Vagina (tissue), 2 donors: ENCODE measurements at regions not wholly inside any gene's neighbourhood (a gene's known extent, or its start where the extent isn't known, plus 50 kb on each side); places are given as distances from the start of the nearest gene placed in this dataset.

Source experiments
- DNase-seq, 2 donors: peaks; one replicate each; pipeline ENCODE4 v3.0.0-alpha.2; 2017; ENCODE audit errors: extremely low spot score in 2 of 2
- H3K27ac ChIP-seq: fragments of 200-600 bp; sonication (generic); one replicate; pipeline ENCODE4 v1.5.1; 2019
- H3K27me3 ChIP-seq: fragments of 200-600 bp; sonication (generic); one replicate; pipeline ENCODE4 v1.5.1; 2019
- H3K36me3 ChIP-seq, 2 donors: fragments of 200-600 bp; sonication (generic); one replicate each; pipeline ENCODE4 v1.5.1; 2017 to 2019
- H3K4me1 ChIP-seq: fragments of 200-600 bp; sonication (generic); one replicate; pipeline ENCODE4 v1.5.1; 2019
- H3K4me3 ChIP-seq, 2 donors: fragments of 200-600 bp; sonication (generic); 1 replicate in 1 of 2; 2 replicates in 1 of 2; pipeline ENCODE4 v1.5.1; 2016 to 2019
- H3K9me3 ChIP-seq: fragments of 200-600 bp; sonication (generic); one replicate; pipeline ENCODE4 v1.5.1; 2019
- POLR2A ChIP-seq, 2 donors: fragments of 450-650 bp; IDR thresholded peaks; one replicate each; pipeline ENCODE4 v1.6.1; 2017; ENCODE audit warnings: antibody characterized with exemption in 2 of 2, mild to moderate bottlenecking in 2 of 2, moderate library complexity in 2 of 2
- POLR2AphosphoS5 ChIP-seq, 2 donors: sonication (generic); formaldehyde crosslinking; IDR thresholded peaks; one replicate each; pipeline ENCODE4 v1.9.0; 2017; ENCODE audit warnings: antibody characterized with exemption in 2 of 2, mild to moderate bottlenecking in 2 of 2, low read depth in 1 of 2; ENCODE audit not compliant: insufficient read depth in 1 of 2
- intact Hi-C: fragments of 100-400 bp; cut with DNase I; formaldehyde crosslinking; loops from one replicate; pipeline ENCODE4 v1.15.1; 2023
- TF ChIP-seq, protein P1 (sequence below), 3 experiments: fragments of 450-650 bp in 2 of 3; fragments of 200-600 bp in 1 of 3; sonication (generic) in 1 of 3; IDR thresholded peaks; one replicate each; pipeline ENCODE4 v1.5.1; 2017 to 2019; ENCODE audit warnings: antibody characterized with exemption in 3 of 3, mild to moderate bottlenecking in 2 of 3, moderate library complexity in 2 of 3

DNA sequence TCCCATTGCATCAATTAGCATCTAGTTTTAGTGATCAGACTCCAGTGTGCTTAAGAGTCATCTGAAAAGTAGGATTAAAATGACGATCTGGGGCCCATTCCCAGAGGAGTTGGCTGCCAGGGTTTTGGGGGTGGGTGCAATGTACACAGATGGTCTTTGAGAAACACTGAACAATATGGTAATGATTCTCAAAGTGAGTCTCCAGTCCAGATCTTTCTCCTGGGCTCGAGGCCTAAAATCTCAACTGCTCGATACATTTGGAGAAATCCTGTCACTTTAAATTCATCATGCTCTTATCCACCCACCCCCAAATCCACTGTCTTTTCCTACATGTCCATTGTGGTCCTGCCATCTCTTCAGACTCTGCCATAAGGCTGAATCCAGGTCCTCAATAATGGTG, 80.7 kb upstream of the MYLIP start:
- H3K4me3 ChIP-seq, result no peak overlapping the region
- H3K9me3 ChIP-seq, result no peaks in the 10 kb centered on the region
- no peaks in the 10 kb centered on the region for H3K27me3 ChIP-seq
- H3K4me1 ChIP-seq, result no peaks in the 10 kb centered on the region
- no peak for DNase-seq
- H3K36me3 ChIP-seq, result no peaks in the 10 kb centered on the region
- no peak overlapping the region for H3K27ac ChIP-seq
- intact Hi-C loops, result no loop called here
- TF ChIP-seq POLR2AphosphoS5 (IDR thresholded peaks at IDR 0.05; ENCODE audit: insufficient read depth in 1 of 2, low read depth in 1 of 2) (no peak), POLR2A (IDR thresholded peaks at IDR 0.05) (no peak)
- TF ChIP-seq, protein P1, sequence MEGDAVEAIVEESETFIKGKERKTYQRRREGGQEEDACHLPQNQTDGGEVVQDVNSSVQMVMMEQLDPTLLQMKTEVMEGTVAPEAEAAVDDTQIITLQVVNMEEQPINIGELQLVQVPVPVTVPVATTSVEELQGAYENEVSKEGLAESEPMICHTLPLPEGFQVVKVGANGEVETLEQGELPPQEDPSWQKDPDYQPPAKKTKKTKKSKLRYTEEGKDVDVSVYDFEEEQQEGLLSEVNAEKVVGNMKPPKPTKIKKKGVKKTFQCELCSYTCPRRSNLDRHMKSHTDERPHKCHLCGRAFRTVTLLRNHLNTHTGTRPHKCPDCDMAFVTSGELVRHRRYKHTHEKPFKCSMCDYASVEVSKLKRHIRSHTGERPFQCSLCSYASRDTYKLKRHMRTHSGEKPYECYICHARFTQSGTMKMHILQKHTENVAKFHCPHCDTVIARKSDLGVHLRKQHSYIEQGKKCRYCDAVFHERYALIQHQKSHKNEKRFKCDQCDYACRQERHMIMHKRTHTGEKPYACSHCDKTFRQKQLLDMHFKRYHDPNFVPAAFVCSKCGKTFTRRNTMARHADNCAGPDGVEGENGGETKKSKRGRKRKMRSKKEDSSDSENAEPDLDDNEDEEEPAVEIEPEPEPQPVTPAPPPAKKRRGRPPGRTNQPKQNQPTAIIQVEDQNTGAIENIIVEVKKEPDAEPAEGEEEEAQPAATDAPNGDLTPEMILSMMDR (IDR thresholded peaks at IDR 0.05), result no peak

GRCh38 chr6:16047435-16047990, 81.4 kb upstream of the MYLIP start:
- Histone ChIP-seq H3K9me3 (no peaks in the 10 kb centered on the region), H3K4me3 (no peak overlapping the region), H3K36me3 (no peaks in the 10 kb centered on the region), H3K27me3 (no peaks in the 10 kb centered on the region), H3K27ac (no peak overlapping the region), H3K4me1 (no peaks in the 10 kb centered on the region)
- TF ChIP-seq, protein P1 (IDR thresholded peaks at IDR 0.05), result no peak
- TF ChIP-seq POLR2AphosphoS5 (IDR thresholded peaks at IDR 0.05; ENCODE audit: insufficient read depth in 1 of 2, low read depth in 1 of 2) (no peak), POLR2A (IDR thresholded peaks at IDR 0.05) (no peak)
- intact Hi-C loops, result no loop called here
- no peak for DNase-seq

GRCh38 chr6:16045238-16045637, 83.6 kb upstream of the MYLIP start:
- no peaks in the 10 kb centered on the region for H3K4me1 ChIP-seq
- H3K36me3 ChIP-seq, result no peaks in the 10 kb centered on the region
- H3K9me3 ChIP-seq, result no peaks in the 10 kb centered on the region
- intact Hi-C loops, result no loop called here
- no peak for DNase-seq
- no peaks in the 10 kb centered on the region for H3K27me3 ChIP-seq
- H3K27ac ChIP-seq, result no peak overlapping the region
- H3K4me3 ChIP-seq, result no peak overlapping the region
- TF ChIP-seq POLR2AphosphoS5 (IDR thresholded peaks at IDR 0.05; ENCODE audit: insufficient read depth in 1 of 2, low read depth in 1 of 2) (peak in 1 of 2 donors; percentile 33), POLR2A (IDR thresholded peaks at IDR 0.05) (no peak)

DNA sequence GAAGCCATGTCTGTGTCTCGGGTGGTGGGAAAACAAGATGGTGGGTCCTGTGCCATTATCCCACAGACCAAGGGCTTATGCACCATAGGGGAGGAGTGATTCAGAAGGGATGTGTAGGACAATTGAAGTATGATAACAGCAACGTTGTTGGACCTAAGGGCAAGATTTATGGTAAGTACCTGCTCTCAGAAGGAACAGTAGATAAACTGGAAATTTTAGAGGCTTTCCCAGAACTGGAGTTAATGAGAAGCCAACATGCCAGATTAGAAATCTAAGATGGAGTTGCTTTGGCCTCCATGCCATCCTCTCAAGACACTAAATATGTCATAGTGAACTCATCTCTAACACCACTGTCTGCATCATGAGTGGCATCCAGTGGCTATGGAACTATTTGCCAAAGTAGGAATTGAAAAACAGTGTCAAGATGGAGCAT, 84.7 kb upstream of the MYLIP start:
- Histone ChIP-seq H3K4me1 (no peaks in the 10 kb centered on the region), H3K27ac (no peak overlapping the region), H3K9me3 (no peaks in the 10 kb centered on the region), H3K4me3 (no peak overlapping the region), H3K27me3 (no peaks in the 10 kb centered on the region), H3K36me3 (no peaks in the 10 kb centered on the region)
- TF ChIP-seq, protein P1 (IDR thresholded peaks at IDR 0.05), result no peak
- TF ChIP-seq POLR2A (IDR thresholded peaks at IDR 0.05) (no peak), POLR2AphosphoS5 (IDR thresholded peaks at IDR 0.05; ENCODE audit: insufficient read depth in 1 of 2, low read depth in 1 of 2) (no peak)
- DNase-seq, result no peak
- intact Hi-C loops, result no loop called here

DNA sequence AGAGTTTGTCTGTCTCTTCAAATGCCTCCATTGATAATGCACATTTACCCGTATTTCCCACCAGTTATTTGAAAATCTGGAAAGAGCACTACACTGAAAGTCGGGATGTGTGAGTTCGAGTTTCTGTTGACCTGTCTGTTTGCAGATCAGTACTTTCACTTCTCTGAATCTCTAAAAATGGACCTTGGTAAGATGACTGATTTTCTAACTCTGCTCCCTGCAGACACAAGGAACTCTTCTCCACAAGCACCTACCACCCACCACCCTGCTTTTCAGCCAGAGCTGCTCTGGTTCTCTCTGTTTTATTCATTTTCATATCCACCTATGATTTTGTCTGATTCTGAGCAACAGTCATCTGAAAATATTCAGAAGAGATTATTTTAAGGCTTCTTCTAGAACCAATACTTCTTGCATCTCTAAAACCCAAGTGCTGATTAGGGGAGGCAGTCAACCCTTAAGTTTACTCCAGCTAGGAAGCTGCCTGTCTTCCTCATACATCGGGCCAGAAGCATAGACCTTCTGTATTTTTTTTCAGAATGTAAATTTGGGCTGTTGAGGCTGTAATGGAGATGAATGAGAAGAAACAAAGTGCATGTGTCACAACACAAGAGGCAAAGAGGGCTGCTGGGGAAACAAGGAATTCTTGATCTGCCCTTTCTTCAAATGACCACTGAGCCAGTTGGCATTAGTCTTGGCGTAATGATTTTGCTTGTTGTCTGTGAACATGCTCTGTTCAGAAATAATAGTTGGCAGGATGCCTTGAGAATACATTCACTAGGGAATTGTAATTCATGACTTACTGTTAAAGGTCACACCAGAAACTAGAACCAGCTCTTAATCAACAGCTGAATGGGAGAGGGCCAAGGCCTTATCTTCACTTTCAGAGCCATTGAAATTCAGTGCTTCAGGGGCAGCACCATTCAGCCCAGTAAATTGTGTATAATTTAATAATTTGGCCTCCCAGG, 85.4 kb upstream of the MYLIP start:
- Histone ChIP-seq H3K9me3 (no peaks in the 10 kb centered on the region), H3K27ac (no peak overlapping the region), H3K4me1 (no peaks in the 10 kb centered on the region), H3K4me3 (no peak overlapping the region), H3K27me3 (no peaks in the 10 kb centered on the region), H3K36me3 (no peaks in the 10 kb centered on the region)
- TF ChIP-seq, protein P1 (IDR thresholded peaks at IDR 0.05), result no peak
- TF ChIP-seq POLR2A (IDR thresholded peaks at IDR 0.05) (no peak), POLR2AphosphoS5 (IDR thresholded peaks at IDR 0.05; ENCODE audit: insufficient read depth in 1 of 2, low read depth in 1 of 2) (no peak)
- DNase-seq, result no peak
- intact Hi-C loops, result no loop called here
